GM23248 (cell line): ENCODE measurements at regions not wholly inside any gene's neighbourhood (a gene's known extent, or its start where the extent isn't known, plus 50 kb on each side); places are given as distances from the start of the nearest gene placed in this dataset.
"Not testable (repeated sequence)": the region's sequence is repeated elsewhere in the genome, so short reads cannot be mapped to it uniquely, and the experiment has no call there.

Experiments used
- DNase-seq: peaks from one replicate; pipeline ENCODE4 v3.0.0-alpha.2; 2015
- H2AFZ ChIP-seq: fragments of 200-600 bp; sonication (generic); 2 replicates; pipeline ENCODE4 v1.6.1; 2016; ENCODE audit warnings: antibody characterized with exemption
- H3F3A ChIP-seq: fragments of 200-600 bp; sonication (generic); 2 replicates; pipeline ENCODE4 v1.6.1; 2016; ENCODE audit warnings: mild to moderate bottlenecking, antibody characterized with exemption, mixed run types; ENCODE audit not compliant: insufficient read depth
- H3K27ac ChIP-seq: fragments of 200-600 bp; sonication (generic); 2 replicates; pipeline ENCODE4 v1.5.1; 2016; ENCODE audit warnings: mild to moderate bottlenecking
- H3K27me3 ChIP-seq: fragments of 200-600 bp; sonication (generic); replicated peaks from 2 replicates; pipeline ENCODE4 v1.6.1; 2016; ENCODE audit warnings: mild to moderate bottlenecking; ENCODE audit not compliant: insufficient read depth
- H3K36me3 ChIP-seq: fragments of 200-600 bp; sonication (generic); 2 replicates; pipeline ENCODE4 v1.6.1; 2016; ENCODE audit warnings: low read depth, mild to moderate bottlenecking
- H3K4me1 ChIP-seq: fragments of 200-600 bp; sonication (generic); 2 replicates; pipeline ENCODE4 v1.6.1; 2016; ENCODE audit warnings: mild to moderate bottlenecking; ENCODE audit not compliant: insufficient read depth
- H3K4me2 ChIP-seq: fragments of 200-600 bp; sonication (generic); one replicate; pipeline ENCODE4 v1.6.1; 2016; ENCODE audit warnings: mild to moderate bottlenecking; ENCODE audit not compliant: unreplicated experiment
- H3K4me3 ChIP-seq: fragments of 200-600 bp; sonication (generic); 2 replicates; pipeline ENCODE4 v1.5.1; 2016; ENCODE audit warnings: mild to moderate bottlenecking
- H3K79me2 ChIP-seq: fragments of 200-600 bp; sonication (generic); 2 replicates; pipeline ENCODE4 v1.6.1; 2016; ENCODE audit warnings: mild to moderate bottlenecking; ENCODE audit not compliant: insufficient read depth
- H3K9ac ChIP-seq: fragments of 200-600 bp; sonication (generic); 2 replicates; pipeline ENCODE4 v1.6.1; 2016; ENCODE audit warnings: mild to moderate bottlenecking
- H3K9me2 ChIP-seq: fragments of 200-600 bp; sonication (generic); 2 replicates; pipeline ENCODE4 v1.6.1; 2016; ENCODE audit warnings: mixed run types, mild to moderate bottlenecking, moderate library complexity; ENCODE audit not compliant: insufficient read depth
- H3K9me3 ChIP-seq: fragments of 200-600 bp; sonication (generic); one replicate; pipeline ENCODE4 v1.6.1; 2017; ENCODE audit warnings: low read depth
- H4K20me1 ChIP-seq: fragments of 200-600 bp; sonication (generic); 2 replicates; pipeline ENCODE4 v1.6.0; 2016; ENCODE audit not compliant: insufficient read depth
- EZH2 ChIP-seq: fragments of 200-600 bp; sonication (generic); IDR thresholded peaks from 2 replicates; pipeline ENCODE4 v1.6.1; 2018; ENCODE audit warnings: antibody characterized with exemption, mild to moderate bottlenecking; ENCODE audit not compliant: insufficient read depth, poor library complexity, severe bottlenecking
- EZH2phosphoT487 ChIP-seq: fragments of 200-600 bp; sonication (generic); IDR thresholded peaks from 2 replicates; pipeline ENCODE4 v1.6.1; 2018; ENCODE audit warnings: antibody characterized with exemption, moderate library complexity, mild to moderate bottlenecking, low read depth; ENCODE audit not compliant: insufficient read depth
- WGBS, 2 experiments: methylation state at CpG; one replicate each; pipeline ENCODE4 v1.1.6; 2015 to 2017; ENCODE audit warnings: low lambda C conversion rate in 2 of 2, low coverage in 1 of 2; ENCODE audit errors: missing lambda C conversion rate in 2 of 2; 5-methylcytosine and 5-hydroxymethylcytosine counted together
- in situ Hi-C: fragments of 300-500 bp; cut with MboI; formaldehyde crosslinking; loops from 2 replicates; pipeline ENCODE4 v1.15.0; 2020

GRCh38 chr10:124150807-124151417 lies 57.5 kb upstream of the CHST15 start:
- no peak overlapping the region for H3K4me2 ChIP-seq
- 75 to 83% methylated on average over 13 of the region's 13 CpGs for WGBS, 2 experiments

GRCh38 chr10:124150189-124150806 lies 56.9 kb upstream of the CHST15 start:
- WGBS, 2 experiments, result 78 to 79% methylated on average over 7 of the region's 7 CpGs
- Histone ChIP-seq H4K20me1 (no peaks in the 10 kb centered on the region), H3K79me2 (no peaks in the 10 kb centered on the region), H3K9me2 (no peaks in the 10 kb centered on the region), H3K9me3 (no peaks in the 10 kb centered on the region), H3K9ac (no peak overlapping the region), H3F3A (no peaks in the 10 kb centered on the region), H3K36me3 (no peaks in the 10 kb centered on the region), H3K27ac (no peak overlapping the region), H3K4me3 (no peak overlapping the region), H2AFZ (no peak overlapping the region), H3K4me2 (no peak overlapping the region), H3K27me3 (0 out of 2 replicates have a peak, but pooled peaks cover 5% of the 10 kb centered on the region), H3K4me1 (peaks cover 15% of the 10 kb centered on the region)
- in situ Hi-C loops, result no loop called here
- no peak for DNase-seq
- TF ChIP-seq EZH2 (no peak), EZH2phosphoT487 (no peak)

More at GRCh38 chr10:124150807-124151417, 57.5 kb upstream of the CHST15 start:
- Histone ChIP-seq H3K27ac (no peak overlapping the region), H4K20me1 (no peaks in the 10 kb centered on the region), H3K79me2 (no peaks in the 10 kb centered on the region), H3K9ac (no peak overlapping the region), H2AFZ (no peak overlapping the region), H3K9me3 (no peaks in the 10 kb centered on the region), H3K4me3 (no peak overlapping the region), H3K36me3 (no peaks in the 10 kb centered on the region), H3K27me3 (0 out of 2 replicates have a peak, but pooled peaks cover 5% of the 10 kb centered on the region), H3K9me2 (no peaks in the 10 kb centered on the region), H3F3A (no peaks in the 10 kb centered on the region), H3K4me1 (peaks cover 15% of the 10 kb centered on the region)
- no peak for TF ChIP-seq EZH2phosphoT487
- no peak for TF ChIP-seq EZH2
- DNase-seq, result no peak
- in situ Hi-C loops, result no loop called here

GRCh38 chr10:124149189-124150042 lies 56.0 kb upstream of the CHST15 start:
- Histone ChIP-seq H3K4me2 (no peak overlapping the region), H3F3A (no peaks in the 10 kb centered on the region), H3K27me3 (0 out of 2 replicates have a peak, but pooled peaks cover 5% of the 10 kb centered on the region), H3K4me3 (no peak overlapping the region), H3K9me2 (no peaks in the 10 kb centered on the region), H2AFZ (no peak overlapping the region), H4K20me1 (no peaks in the 10 kb centered on the region), H3K36me3 (no peaks in the 10 kb centered on the region), H3K27ac (no peak overlapping the region), H3K79me2 (no peaks in the 10 kb centered on the region), H3K4me1 (peaks cover 15% of the 10 kb centered on the region), H3K9ac (no peak overlapping the region), H3K9me3 (no peaks in the 10 kb centered on the region)
- no peak for DNase-seq
- 41 to 48% methylated on average over 17 of the region's 17 CpGs for WGBS, 2 experiments
- TF ChIP-seq EZH2 (no peak), EZH2phosphoT487 (no peak)
- in situ Hi-C loops, result no loop called here

GRCh38 chr10:124148509-124149188 lies 55.3 kb upstream of the CHST15 start:
- H3K36me3 ChIP-seq, H3K27me3 ChIP-seq, H4K20me1 ChIP-seq, H3K27ac ChIP-seq, H3K4me3 ChIP-seq, H3F3A ChIP-seq, H3K4me2 ChIP-seq, H3K9me2 ChIP-seq, in situ Hi-C loops, H2AFZ ChIP-seq, H3K9ac ChIP-seq, DNase-seq, H3K9me3 ChIP-seq, H3K79me2 ChIP-seq: not testable (repeated sequence)
- H3K4me1 ChIP-seq, result peaks cover 15% of the 10 kb centered on the region
- 39 to 40% methylated on average over 7 of the region's 7 CpGs for WGBS, 2 experiments
